NCI-H2196 (cell line): ENCODE measurements at regions not wholly inside any gene's neighbourhood (a gene's known extent, or its start where the extent isn't known, plus 50 kb on each side); places are given as distances from the start of the nearest gene placed in this dataset.

Source experiments
- DNase-seq: peaks from one replicate; lab custom pipeline; 2025; ENCODE audit not compliant: unreplicated experiment; lab: John Stamatoyannopoulos, UW

- no peak for DNase-seq
These were observed 2154.9 kb downstream of the LRRC4C start for GRCh38 chr11:39304586-39304985.

GRCh38 chr11:39294648-39295047, 2164.8 kb downstream of the LRRC4C start:
- DNase-seq: no peak

- no peak for DNase-seq
These were observed 2171.4 kb downstream of the LRRC4C start for GRCh38 chr11:39288011-39288410.

- DNase-seq: no peak
These were observed 2191.2 kb downstream of the LRRC4C start for GRCh38 chr11:39268176-39268690.

GRCh38 chr11:39255648-39256047, 2203.8 kb downstream of the LRRC4C start:
- DNase-seq: no peak

- no peak for DNase-seq
These were observed 2209.7 kb downstream of the LRRC4C start for GRCh38 chr11:39249566-39250365.

- DNase-seq: no peak
These were observed 2211.8 kb downstream of the LRRC4C start for GRCh38 chr11:39247570-39248137.

- no peak for DNase-seq
These were observed 2219.9 kb downstream of the LRRC4C start for GRCh38 chr11:39239553-39239952.

- no peak for DNase-seq
These were observed 2222.5 kb downstream of the LRRC4C start for GRCh38 chr11:39236916-39237315.

- DNase-seq: no peak
These were observed 2237.8 kb downstream of the LRRC4C start for GRCh38 chr11:39221550-39222138.

- DNase-seq: no peak
These were observed 2238.8 kb downstream of the LRRC4C start for GRCh38 chr11:39220501-39221230.

GRCh38 chr11:39220069-39220468, 2239.4 kb downstream of the LRRC4C start:
- no peak for DNase-seq

- no peak for DNase-seq
These were observed 2249.5 kb downstream of the LRRC4C start for GRCh38 chr11:39209981-39210380.

GRCh38 chr11:39205236-39205995, 2254.0 kb downstream of the LRRC4C start:
- no peak for DNase-seq

- no peak for DNase-seq
These were observed 2266.8 kb downstream of the LRRC4C start for GRCh38 chr11:39192671-39193070.

- no peak for DNase-seq
These were observed 2268.7 kb downstream of the LRRC4C start for GRCh38 chr11:39190751-39191150.

- no peak for DNase-seq
These were observed 2281.8 kb downstream of the LRRC4C start for GRCh38 chr11:39177678-39178077.

- DNase-seq: no peak
These were observed 2284.5 kb downstream of the LRRC4C start for GRCh38 chr11:39174965-39175364.

GRCh38 chr11:39174196-39174595, 2285.3 kb downstream of the LRRC4C start:
- no peak for DNase-seq

GRCh38 chr11:39165021-39165420, 2294.4 kb downstream of the LRRC4C start:
- DNase-seq: no peak

GRCh38 chr11:39149214-39149613, 2310.2 kb downstream of the LRRC4C start:
- no peak for DNase-seq
